GM19023 (cell line): ENCODE measurements at regions not wholly inside any gene's neighbourhood (a gene's known extent, or its start where the extent isn't known, plus 50 kb on each side); places are given as distances from the start of the nearest gene placed in this dataset.

ENCODE experiments used
- ATAC-seq: cut with Tn5 transposase; IDR thresholded peaks from one replicate; pipeline ENCODE4 v1.9.1; 2021; ENCODE audit warnings: mild to moderate bottlenecking, moderate library complexity; ENCODE audit not compliant: unreplicated experiment

DNA sequence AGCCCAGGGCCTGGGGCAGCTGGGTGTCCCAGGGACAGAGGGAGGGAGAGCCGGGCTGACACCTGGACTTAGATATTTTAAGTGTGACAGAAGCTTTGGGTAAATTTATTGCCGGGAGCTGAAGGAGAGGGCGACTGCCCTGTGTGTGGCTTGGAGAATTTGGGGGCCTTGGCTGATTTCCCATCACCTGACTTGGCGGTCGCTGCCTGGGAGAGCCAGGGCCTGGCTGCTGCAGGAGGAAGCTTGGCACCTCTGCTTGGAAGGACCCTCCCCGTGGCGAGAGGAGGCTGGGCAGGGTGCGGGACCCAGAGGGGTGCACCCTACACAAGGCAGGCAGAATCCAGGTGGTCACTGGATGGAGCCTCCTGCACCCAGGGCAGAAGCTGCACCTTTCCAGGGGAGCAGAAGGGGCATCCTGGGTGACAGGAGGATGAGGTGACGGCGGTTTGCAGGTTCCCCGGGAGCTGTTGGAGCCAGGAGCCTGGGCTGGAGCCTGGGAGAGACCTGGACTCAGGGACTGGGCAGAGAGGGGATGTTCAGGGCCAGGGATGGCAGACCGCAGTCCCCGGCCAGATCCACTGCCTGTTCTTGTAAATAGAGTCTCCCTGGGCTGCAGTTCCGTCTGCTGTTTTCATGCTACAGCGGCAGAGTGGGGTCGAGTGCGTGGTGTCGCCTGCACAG lies 72.0 kb downstream of the RGS12 start:
- no peak for ATAC-seq

DNA sequence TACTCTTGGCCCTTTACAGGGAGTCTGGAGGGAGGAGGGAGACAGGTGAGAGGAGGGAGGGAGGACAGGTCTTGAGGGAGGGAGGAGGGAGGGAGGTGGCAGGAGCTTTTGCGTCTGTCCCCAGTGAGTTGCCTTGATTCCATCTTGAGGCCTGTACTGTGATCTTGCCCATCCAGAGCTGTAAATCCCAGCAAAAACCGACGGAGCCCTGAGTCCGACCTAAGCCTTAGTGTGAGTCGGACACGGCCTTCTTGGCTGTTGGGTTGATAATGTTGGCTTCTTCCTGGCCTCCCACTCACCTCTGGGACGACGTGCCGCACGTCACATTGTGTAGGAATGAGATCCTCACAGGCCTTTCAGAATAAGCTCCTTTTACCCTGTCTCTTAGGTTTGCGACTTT lies 72.5 kb downstream of the RGS12 start:
- ATAC-seq, result no peak

DNA sequence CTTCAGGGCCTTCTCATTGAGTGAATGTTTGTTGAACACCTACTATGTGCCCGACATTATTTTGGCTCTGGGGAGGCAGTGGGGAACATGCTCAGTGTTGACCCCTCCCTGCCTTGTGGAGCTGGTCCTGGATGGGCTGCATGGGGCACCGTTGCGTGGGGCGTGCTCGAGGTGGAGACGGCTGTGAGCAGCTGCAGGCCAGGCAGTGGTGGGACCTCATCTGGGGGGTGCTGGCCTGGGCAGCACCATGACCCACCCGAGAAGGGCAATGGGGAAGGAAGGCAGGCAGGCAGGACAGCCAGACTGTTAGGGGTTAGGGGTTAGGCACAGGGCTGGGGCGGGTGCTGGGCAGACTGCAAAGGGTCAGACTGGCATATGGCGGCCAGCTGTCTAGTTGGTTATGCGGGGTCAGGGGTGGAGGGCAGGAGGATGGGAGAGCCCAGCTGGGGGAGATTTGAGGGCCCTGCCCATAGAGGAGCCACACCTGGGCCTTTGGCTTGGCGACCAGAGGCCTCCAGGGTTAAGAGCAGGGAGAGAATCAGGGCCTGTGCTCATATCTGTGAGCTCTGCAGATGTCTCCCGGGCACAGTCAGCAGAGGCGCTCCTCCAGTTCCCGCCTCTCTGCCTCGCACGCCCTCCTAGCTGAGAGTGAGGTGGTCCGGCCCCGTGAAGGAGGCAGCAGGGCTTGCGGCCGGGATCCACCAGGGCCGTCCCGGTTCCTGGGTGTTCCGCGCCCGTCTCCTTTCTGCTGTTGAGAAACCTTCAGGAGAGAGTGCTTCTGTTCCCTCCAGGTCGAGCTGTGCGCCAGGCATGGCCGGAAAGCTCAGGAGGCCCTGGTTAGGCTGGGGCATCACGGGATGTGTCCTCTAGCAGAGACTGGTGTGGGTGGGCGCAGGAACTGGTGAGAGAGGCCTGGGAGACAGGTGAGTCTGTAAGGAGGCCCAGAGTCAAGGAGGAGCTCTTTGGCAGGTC lies 73.3 kb downstream of the RGS12 start:
- ATAC-seq, result no peak

DNA sequence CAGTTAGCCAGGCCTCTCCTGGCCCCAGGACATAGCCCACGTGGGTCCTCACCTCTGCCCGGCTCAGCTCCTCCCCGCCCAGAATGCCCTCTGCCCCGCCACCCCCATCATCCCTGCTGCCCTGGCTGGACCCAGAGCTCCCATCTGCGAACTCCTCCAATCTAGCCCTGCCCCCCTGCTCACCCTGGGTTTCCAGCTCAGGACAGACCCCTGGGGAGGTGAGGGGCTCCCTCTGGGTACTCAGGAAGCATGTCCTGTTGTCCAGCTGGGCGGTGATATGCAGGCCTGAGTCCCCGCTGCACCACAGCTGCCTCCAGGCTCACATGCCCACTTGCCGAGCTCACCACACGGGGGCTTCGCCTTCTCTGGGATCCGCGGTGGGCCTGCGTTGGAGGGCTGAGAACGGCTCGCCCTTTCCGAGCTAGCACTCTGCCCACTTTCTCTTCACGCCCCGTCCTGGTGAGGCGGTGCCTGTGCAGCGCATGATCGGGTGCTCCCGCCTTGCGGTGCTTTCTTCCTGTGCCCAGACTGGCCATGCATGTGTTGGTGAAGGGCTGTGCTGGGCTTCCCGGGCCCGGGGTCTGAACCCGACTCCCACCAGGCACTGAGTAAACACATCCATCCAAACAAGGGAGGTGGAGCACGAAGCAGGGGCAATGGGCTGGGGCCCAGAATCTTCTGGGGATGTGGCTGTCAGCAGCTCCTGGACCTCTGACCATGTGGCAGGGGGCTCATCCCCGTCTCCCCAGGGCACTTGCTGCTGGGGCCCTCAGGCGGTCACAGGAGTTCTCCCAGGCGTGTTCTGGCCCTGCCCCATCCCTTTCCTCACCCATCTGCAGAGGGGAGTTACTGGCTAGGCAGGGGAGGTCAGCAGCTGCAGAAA lies 74.3 kb downstream of the RGS12 start:
- ATAC-seq, result no peak

DNA sequence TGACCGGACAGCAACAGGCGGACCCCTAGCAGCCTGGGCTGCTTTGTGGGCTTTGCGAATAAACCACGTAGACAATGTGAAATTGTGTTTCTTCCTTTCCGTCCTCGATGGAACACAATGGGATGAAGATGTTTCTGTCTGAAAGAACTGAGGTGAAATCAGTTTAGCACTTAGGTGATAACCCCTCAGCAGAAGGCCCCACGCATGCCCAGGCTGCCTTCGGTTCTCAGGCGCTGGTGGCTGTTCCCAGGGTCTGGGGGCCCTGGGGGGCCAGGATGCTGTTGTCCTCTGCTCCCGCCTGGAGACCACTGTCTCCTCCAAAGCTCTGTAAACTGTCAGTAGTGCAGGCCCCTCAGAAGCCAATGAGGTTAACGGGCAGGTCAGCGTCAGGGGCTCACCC lies 73.9 kb upstream of the HGFAC start:
- ATAC-seq, result no peak

DNA sequence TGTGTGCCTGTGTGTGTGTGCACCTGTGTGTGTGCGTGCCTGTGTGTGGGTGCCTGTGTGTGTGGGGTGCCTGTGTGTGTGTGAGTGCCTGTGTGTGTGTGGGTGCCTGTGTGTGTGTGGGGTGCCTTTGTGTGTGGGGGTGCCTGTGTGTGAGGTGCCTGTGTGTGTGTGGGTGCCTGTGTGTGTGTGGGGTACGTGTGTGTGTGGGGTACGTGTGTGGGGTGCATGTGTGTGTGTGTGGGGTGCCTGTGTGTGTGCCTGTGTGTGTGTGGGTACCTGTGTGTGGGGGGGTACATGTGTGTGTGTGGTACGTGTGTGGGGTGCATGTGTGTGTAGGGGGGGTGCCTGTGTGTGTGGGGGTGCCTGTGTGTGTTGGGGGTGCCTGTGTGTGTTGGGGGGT lies 73.4 kb upstream of the HGFAC start:
- no peak for ATAC-seq

DNA sequence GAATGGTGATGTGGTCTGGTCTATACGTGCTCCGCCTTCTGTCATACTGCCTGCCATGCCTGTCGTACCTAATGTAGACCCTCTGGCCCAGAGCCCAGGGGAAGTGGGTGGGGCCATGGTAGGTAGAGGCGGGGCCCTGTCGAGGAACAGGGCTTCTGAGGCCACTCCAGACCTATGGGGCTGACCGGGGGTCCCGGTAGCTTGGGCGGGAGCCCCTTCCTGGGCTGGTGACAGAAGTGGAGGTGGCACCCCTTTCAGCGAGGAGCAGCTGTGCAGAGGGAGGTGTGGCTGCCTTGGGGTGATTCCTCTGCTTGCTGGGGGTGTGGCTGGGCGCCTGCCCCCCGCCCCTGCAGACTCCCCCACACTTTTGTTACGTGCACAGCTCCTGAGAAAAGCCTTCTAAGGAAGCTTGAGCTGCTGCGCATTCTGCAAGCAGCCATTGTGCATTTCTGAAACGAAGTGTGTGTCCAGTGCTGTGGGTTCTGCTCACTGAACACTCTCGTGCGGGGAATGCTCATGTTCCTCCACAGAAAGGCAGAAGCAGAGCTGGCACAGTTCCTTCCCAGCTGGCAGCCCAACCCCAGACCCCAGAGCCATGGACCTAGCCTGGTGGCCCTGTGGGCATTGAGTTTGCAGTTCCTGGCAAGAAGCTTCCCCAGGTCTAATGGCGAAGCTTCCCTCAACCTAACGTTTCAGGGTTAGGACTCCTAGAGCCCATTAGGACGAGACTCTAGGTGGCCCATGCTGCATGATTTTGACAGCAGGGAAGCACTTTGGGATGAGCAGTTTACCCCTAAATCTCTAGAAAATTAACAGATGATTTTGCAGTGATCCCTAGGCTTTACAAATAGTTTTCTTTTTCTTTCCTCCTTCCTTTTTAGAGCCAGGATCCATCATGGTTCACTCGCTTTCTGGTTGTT lies 72.7 kb upstream of the HGFAC start:
- no peak for ATAC-seq

DNA sequence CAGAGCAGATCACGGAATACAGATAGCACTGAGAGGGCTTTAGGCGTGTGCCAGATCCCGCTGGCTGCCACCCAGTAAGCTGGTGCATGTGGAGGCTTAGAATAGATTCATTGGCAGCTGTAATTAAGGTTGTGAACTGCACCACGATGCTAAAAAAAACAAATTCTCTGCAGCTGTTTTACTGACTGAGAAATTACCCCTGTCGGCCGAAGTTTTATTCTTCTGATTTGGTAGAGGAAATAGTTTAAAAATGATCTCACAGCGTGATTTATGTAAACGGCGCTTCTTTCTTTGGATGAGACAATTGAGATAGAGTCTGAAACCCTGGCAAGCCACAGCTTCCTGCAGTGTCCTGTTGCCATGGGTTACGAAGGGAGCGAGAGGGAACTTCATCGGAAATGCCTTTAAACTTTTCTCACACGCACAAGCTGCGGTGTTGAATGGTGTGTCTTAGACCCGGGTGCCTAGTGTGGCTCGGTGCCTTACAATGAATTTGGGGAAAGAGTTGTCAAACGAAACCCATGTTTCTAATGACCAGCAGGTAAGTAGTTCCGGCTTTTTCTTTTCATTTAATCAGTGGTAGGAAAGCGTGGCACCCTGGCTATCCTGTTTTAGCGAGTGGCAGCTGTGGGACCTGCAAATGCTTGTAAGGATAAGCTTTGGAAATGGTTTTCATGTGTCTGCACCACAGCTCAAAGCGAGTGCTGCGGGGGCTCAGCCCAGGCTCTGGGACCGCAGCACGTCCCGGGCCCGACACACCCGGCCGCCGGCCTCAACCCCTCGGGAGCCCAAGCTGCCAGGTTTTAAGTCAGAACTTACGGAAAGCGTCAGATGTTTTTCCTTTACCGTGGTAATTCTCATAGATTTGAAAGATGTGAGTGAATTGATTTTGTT lies 71.7 kb upstream of the HGFAC start:
- no peak for ATAC-seq

DNA sequence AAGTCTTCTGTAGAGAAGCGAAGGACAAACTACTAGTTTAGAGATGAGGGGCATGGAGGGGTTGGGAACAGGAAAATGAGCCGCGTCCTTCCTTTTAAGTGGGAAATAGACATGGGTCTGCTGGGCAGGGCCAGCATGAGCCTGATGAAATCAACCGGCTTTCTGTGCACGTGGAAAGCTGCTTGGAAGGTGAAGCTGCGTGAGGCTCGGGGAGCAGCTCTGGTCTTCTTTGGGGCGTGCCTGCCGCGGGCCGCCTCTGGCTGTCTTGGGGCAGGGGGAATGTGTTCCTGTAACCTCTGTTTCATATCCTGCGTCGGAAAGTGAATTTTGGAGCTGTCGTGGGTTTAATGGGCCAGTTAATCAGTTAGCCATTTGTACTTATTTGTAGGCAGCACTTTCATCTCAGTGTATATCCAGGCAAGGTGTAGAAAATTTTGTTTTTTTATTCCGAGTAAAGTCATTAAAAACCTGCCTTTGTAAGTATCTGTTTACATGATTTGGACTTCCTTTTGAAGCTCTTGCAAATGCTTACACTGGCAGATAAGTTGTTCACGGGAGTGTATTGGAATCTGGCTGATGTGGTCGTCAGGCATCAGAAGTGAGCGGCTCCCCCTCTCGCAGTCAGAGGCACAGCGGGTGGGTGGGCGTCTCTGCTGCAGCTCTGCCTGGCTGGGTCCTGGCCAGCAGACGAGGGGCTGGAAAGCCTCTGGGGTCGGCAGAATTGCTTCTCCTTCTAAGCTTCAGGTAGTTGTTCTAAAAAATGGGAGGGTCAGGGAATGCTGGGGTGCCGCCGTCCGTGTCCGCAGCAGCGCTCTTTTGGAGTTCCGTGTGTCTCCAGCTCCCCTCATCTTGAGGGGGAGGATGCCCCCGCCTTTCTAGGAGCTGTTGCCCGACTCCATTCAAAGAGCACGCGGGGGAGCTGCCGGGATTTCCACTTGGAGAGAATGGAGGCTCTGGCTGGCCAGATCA lies 70.5 kb upstream of the HGFAC start:
- no peak for ATAC-seq

DNA sequence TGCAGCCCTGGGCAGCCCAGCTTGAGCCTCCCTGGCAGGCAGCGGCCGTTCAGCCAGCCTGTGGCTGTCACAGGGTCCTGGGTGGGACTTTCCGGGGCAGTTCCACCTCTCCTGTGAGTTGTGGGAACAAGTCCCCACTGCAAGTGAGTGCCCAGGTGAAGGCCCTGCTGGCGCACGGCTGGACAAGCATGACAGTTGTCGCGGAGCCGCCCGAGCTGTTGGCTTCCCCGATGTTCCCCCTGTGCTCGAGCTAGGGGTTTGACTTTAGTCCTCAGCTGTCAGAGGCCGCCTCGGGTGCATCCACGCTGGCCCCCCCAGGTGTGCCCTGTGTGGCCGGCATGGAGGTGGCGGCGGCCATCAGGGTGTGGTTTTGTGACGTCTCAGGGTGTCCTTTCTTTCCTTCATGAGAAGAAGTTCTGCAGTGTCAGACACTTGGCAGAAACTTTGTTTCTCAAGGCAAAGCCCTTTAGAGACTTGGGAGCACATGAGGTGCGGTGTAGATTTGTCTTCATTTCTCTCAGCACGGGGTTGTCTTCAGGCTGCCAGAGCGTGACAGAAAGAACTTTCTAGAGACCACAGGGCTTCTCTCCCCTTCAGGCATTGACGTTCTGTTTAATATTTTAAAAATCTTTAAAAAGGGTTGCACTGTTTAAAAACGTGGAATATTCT lies 69.4 kb upstream of the HGFAC start:
- no peak for ATAC-seq

DNA sequence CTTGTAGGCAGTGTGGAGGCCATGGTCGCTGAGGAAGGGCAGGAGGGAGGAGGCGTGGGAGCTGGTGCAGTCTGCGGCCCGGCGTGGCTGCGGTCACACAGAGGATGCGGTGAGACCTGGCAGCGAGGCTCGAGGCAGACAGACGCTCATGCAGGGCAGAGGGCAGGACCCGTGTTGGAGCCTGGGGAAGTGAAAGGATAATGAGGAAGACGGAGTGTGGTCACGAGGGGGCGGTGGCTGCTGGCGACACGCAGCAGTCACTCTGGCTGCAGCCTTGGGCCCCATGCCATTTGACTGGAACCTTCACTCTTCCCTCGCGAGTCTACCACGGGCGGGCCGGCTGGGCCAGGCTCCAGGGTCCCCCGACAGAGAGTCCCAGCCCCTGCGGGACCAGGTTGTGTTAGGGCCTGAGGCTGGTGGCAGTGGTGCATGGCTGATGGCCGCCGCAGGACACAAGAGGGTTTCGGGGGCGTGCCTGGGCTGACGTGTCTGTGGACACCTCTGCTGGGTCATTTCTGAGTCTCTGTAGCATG lies 68.8 kb upstream of the HGFAC start:
- ATAC-seq, result no peak

DNA sequence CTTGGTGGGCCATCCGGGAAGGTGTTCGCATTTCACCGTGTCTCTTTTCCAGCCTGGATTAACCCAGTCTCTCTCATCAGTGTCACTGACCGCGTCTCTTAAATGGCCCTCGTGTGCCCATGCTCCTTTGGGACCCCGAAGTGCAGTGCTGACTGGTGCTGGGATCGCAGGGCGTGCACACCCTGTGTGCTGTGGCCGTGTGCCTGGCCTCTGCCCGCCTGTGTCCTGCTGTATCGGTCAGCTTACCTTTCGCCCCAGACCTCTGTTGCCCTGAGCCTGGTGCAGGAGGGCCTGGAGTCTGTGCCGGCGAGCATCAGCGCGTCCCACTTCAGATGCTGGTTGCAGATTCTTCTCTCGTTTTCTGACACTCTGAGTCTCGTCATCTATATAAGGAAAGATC lies 68.3 kb upstream of the HGFAC start:
- ATAC-seq, result no peak

DNA sequence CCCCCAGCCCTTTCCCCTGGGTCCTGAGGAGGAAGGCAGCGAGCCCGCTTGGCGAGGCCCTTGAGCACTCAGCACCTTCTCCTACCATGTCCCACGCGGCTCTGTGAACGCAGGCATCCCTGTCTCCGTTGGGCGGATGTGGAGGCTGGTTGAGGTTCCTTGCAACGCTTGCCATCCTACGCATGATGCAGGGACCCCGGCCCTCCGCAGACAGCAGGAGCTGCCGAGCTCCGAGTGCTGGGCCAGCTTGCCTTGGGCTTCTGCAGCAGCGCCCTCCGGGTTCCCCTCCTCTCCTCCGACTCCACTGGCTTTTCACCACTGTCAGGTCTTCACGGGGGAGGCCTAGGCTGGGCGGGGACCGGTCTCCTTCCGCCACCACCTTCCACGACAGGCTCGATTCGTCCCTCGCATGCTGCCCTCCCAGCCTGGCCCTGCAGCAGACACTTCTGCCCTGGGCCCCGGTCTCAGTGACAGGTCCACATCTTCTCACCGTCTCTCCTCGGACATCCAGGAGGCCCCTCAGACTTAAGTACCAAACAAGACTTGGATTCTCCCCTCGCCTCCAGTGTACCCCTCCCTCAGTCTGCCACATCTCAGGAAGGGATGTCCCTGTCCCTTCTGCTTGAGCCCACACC lies 67.6 kb upstream of the HGFAC start:
- no peak for ATAC-seq

DNA sequence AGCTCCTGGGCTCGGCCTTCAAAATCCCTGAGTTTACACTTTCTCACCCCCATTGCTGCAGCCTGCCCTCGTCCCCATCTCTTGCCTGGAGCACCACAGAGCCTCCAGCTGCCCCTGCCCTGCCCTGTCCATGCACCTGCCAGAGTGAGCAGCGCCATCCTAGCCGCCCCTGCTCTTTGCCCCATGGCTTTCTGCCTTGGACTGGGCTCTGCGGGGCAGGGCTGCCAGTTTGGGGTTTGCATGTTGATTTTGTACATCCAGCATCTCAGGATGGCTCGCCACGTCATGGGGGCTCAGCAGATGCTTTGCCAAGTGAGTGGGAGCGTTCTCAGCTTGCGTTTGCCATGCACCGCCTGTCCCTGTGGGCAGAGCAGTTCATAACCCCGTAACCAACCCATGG lies 67.1 kb upstream of the HGFAC start:
- no peak for ATAC-seq

DNA sequence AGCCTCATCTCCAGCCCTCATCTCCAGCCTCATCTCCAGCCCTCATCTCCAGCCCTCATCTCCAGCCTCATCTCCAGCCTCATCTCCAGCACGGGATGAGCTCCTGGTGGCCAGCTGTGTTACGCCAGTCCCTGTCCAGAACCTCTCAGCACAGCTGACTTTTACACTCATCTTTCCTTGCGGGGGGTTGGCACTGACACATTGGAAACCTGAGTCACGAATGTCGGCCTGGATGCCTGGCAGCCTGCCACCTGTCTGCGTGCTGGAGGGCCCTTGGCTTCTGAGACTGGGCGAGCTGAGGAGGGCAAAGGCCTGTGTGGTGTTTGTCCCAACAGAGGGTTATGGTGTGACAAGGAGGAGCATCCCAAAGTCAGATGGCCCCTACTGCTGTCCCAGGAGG lies 66.1 kb upstream of the HGFAC start:
- no peak for ATAC-seq

DNA sequence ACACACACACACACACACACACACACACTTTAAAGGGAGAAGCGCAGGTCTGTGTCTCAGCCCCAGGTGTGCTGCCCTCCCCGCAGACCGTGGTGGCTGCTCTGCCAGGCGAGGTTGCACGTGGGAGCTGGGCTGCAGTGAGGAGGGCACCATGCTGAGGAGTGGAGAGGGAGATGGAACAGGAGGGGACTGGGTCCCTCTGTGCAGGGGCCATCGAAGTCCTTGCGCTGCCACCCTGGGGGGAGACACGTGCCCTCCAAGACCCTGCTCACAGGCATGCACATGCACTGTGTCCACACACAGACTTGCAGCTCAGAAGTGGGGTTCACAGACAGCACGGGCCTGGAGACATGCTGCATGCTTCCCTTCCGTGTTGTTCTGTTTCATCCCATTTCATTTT lies 65.5 kb upstream of the HGFAC start:
- ATAC-seq, result no peak

DNA sequence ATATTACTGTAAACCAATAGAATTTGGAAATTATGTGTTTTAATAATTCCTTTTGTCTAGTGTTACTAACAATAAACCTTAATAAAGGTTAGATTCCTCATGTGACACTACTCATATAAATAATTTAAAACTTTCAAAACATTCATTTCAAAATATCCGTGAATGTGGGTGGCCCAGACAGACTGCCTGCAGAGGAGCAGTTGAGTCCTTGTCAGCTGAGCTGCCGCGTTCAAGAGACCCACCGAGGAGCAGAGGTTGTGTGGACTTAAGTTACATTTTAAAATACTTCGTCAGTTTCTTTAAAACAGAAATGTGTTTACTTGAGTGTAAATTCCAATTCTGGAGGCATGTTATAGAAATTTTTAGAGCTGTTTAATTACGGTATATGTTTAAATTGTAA lies 64.2 kb upstream of the HGFAC start:
- ATAC-seq, result no peak
